Body of pancreas (tissue), 4 donors: ENCODE measurements at regions not wholly inside any gene's neighbourhood (a gene's known extent, or its start where the extent isn't known, plus 50 kb on each side); places are given as distances from the start of the nearest gene placed in this dataset.

Experiments
- CTCF ChIP-seq, 7 experiments: fragments of 450-650 bp in 4 of 7; fragments of 200-600 bp in 3 of 7; sonication (generic) in 3 of 7; IDR thresholded peaks; one replicate each; pipeline ENCODE4 v1.5.1; 2016 to 2019; ENCODE audit warnings: antibody characterized with exemption in 7 of 7
- POLR2A ChIP-seq, 3 donors: fragments of 450-650 bp; IDR thresholded peaks; one replicate each; pipeline ENCODE4 v1.6.1; 2016; ENCODE audit warnings: antibody characterized with exemption in 3 of 3, mild to moderate bottlenecking in 2 of 3

GRCh38 chr4:82050796-82051195 is 323.0 kb downstream of the HNRNPD start:
- TF ChIP-seq CTCF (IDR thresholded peaks at IDR 0.05) (no peak), POLR2A (IDR thresholded peaks at IDR 0.05) (no peak)
